Fibroblast of mammary gland (primary cell): ENCODE measurements at regions not wholly inside any gene's neighbourhood (a gene's known extent, or its start where the extent isn't known, plus 50 kb on each side); places are given as distances from the start of the nearest gene placed in this dataset.
A peak's percentile ranks its signal among the peaks of the same experiment; 100 is the strongest.

Experiments
- DNase-seq: peaks from one replicate; pipeline ENCODE4 v3.0.0-alpha.2; 2010; ENCODE audit warnings: low read depth
- H3K4me3 ChIP-seq: 2 replicates; pipeline ENCODE4 v1.5.1; 2011; ENCODE audit warnings: low read depth, mild to moderate bottlenecking, low read length, moderate library complexity; ENCODE audit not compliant: control insufficient read depth
- TF ChIP-seq, protein P1 (sequence below): conservative IDR thresholded peaks from 2 replicates; pipeline ENCODE4 v1.5.1; 2011; ENCODE audit warnings: low read depth, low read length, inconsistent platforms; ENCODE audit not compliant: control insufficient read depth, insufficient read depth

DNA sequence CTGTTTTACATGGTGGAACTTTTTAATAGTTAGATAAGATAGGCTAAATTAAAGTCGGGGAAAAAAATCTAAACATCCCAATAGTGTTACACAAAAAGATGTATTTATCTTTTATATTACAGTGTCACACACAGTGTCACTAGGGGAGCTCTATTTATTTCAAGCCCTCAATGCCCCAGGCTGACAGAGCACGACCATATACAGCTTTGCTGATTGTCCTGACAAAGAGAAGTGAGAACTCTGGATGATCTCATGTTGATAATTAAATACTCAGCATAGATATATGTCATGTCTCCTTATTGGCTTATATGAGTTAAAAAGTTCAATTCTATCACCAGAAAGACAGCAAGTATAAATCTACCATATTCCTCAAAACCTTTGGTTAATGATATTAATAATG is 594.3 kb downstream of the LRFN5 start:
- DNase-seq = no peak
- TF ChIP-seq, protein P1, sequence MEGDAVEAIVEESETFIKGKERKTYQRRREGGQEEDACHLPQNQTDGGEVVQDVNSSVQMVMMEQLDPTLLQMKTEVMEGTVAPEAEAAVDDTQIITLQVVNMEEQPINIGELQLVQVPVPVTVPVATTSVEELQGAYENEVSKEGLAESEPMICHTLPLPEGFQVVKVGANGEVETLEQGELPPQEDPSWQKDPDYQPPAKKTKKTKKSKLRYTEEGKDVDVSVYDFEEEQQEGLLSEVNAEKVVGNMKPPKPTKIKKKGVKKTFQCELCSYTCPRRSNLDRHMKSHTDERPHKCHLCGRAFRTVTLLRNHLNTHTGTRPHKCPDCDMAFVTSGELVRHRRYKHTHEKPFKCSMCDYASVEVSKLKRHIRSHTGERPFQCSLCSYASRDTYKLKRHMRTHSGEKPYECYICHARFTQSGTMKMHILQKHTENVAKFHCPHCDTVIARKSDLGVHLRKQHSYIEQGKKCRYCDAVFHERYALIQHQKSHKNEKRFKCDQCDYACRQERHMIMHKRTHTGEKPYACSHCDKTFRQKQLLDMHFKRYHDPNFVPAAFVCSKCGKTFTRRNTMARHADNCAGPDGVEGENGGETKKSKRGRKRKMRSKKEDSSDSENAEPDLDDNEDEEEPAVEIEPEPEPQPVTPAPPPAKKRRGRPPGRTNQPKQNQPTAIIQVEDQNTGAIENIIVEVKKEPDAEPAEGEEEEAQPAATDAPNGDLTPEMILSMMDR = no peak
- no peak overlapping the region for H3K4me3 ChIP-seq

DNA sequence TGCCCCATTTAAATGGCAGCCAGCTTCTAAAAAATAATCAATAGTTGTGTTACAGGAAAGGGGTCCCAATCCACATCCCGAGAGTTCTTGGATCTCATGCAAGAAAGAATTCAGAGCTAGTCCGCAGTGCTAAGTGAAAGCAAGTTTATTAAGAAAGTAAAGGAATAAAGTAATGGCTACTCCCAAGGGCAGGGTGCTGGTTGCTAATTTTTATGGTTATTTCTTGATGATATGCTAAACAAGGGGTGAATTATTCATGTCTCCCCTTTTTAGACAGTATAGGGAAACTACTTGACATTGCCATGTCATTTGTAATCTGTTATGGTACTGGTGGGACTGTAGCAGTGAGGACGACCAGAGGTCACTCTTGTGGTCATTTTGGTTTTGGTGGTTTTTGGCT is 591.3 kb downstream of the LRFN5 start:
- no peak for DNase-seq
- no peak overlapping the region for H3K4me3 ChIP-seq
- TF ChIP-seq, protein P1 = no peak

DNA sequence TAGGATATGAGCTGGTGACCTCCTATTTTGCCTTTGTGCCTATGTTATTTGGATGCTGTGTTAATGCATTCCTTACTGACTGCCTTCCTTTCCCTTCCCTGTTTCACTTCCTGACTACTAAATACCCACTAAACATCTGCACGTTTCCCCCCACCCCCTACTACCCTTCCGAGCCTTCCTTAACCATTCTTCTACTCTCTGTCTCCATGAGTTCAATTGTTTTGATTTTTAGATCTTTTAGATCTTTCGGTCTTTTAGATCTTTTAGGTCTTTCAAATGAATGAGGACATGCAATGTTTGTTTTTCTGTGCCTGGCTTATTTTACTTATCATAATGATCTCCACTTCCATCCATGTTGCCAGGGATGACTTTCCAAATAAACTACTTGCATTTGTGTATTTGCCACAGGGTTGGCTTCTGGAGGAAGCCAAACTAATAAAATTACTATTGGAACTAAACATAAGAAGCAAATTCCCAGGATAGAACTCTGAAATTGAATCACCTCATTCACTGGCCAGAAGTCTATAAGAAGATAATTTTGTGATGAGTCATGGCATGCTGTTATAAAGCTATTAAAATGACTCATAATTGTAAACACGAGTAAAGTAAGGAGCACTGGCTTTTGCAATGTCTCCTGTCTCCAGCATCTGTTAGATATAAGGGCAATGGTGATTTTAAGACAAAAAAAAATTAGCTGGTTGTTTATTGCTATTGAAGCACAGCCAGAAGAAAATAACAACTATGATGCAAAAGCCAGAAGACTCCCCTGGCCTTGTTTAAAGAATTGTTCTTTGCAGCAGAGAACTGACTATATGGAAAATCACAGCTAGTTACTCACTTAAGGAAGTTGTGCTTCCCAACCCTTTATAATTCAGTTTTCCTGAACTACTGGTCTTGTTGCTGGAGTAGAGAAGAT is 586.3 kb downstream of the LRFN5 start:
- peak overlapping the region; percentile 11 for H3K4me3 ChIP-seq
- DNase-seq = peak; percentile 99

DNA sequence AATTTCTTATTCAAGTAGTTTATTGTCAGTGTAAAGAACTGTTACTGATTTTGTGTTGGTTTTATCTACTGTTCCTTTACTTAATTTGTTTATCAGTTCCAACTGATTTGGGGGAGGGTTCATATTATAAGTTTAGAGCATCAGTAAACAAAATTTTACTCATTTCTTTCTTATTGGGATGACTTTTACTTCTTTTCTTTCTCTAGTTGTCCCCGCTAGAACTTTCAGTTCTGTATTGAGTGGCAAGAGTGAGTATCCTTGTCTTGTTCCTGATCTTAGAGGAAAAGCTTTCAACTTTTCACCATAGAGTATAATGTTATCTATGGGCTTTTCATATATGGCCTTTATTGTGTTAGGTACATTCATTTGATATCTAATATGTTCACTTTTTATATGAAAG is 584.1 kb downstream of the LRFN5 start:
- no peak for DNase-seq
- TF ChIP-seq, protein P1 = no peak
- H3K4me3 ChIP-seq = no peak overlapping the region

More for the DNA sequence above, 586.3 kb downstream of the LRFN5 start:
- TF ChIP-seq, protein P1 = no peak

DNA sequence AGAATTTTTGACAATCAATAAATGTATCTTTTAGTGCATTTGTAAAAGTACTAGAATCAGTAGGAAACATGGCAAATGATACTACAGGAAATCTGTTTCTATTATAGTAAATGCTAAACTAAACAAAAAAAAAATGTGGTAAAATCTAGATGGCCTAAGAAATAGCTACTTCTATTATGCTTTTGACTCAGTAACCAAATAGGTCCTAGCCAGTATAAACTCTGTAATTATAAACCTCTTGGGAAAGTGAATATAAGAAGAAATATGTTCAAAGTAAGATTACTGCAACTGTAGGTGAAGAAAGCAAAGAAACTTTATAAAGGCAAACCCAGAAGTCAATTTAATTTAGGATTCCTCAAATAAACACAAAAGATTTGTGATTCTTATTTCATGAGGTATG is 581.2 kb downstream of the LRFN5 start:
- H3K4me3 ChIP-seq = no peak overlapping the region
- TF ChIP-seq, protein P1 = no peak
- DNase-seq = peak; percentile 4

DNA sequence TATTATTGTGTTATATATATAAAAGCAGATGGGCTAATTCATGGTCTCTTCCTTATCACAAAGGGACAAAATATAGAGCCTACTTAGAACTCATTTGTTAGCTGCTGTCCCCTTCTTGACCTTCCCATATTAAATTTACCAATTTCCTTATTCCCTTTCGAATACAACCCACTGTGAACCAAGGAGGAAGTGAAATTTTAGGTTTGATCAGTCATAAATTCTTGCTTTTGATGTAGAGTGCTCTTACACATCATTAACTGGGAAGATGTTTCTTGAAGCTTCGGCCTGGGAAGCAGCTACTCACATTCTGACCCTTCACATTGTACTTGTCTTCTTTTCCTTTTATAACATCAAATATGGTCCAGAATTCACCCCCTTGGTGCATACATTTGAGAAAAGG is 579.0 kb downstream of the LRFN5 start:
- no peak for DNase-seq
- H3K4me3 ChIP-seq = no peak overlapping the region
- TF ChIP-seq, protein P1 = no peak

DNA sequence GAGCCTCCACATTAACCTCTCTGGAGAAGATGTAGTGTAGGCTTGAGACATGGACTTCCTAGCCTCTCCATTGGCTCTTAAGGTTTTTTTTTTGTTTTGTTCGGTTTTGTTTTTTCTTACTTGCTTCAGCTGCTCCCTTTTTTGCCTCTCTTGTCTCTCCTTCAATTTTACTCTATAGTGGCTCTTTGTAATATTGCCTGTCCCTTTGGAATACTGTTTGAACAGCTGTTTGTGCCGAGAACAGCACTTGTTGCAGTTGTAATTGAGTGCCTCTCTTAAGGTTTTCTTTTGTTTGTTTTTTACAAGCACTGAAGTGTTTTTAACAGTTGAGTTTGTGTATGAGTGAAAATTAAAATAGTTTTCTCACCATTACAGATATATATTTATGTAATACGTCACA is 567.7 kb downstream of the LRFN5 start:
- TF ChIP-seq, protein P1 = no peak
- no peak for DNase-seq
- no peak overlapping the region for H3K4me3 ChIP-seq
